Stimulated activated CD4-positive, alpha-beta T cell treated with anti-CD3 and anti-CD28 coated beads, Interleukin-4, amount 100 ng/mL, for 24 hours (primary cell): ENCODE measurements at regions not wholly inside any gene's neighbourhood (a gene's known extent, or its start where the extent isn't known, plus 50 kb on each side); places are given as distances from the start of the nearest gene placed in this dataset.

Source experiments
- DNase-seq: peaks from one replicate; pipeline ENCODE4 v3.0.0-alpha.2; 2020

DNA sequence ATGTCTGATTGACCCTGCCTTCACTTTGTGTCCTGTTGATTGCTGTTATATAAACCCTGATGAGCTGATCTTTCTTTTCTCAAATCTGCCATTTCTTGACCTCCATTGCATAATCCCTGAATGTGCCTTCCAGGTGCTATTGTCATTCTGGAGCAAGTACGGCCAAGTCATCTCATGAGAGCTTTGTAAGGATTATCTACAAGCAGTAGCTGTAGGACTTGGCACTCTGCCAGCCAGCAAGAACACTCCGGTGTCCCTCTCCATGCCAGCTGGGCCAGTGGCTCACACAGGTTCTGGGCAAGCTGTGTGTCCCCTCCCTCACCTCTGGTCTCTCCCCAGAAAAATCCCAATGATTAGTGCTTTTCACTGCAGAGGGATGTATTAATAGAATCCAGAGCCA lies 348.1 kb downstream of the FOXO1 start:
- no peak for DNase-seq

GRCh38 chr13:40319699-40320579 lies 346.5 kb downstream of the FOXO1 start:
- DNase-seq, result no peak

DNA sequence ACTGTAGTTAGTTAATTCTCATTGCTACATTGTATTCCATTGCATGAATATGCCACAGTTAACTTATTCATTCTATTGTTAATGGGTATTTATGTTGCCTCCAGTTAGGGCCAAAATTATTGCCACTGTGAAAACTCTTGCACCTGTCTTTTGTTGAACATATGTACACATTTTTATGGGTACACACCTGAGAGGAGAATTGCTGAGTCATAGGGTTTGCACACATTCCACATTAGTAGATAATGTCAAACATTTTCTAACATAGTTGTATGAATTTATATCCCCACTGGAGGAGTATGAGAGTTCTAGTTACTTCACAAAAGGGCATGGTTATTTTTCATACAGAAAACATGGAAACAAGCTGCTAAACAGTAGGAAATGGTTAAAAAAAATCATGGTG lies 338.4 kb downstream of the FOXO1 start:
- DNase-seq, result no peak

- DNase-seq, result no peak
Observed at GRCh38 chr13:40329781-40330485, 336.5 kb downstream of the FOXO1 start.

DNA sequence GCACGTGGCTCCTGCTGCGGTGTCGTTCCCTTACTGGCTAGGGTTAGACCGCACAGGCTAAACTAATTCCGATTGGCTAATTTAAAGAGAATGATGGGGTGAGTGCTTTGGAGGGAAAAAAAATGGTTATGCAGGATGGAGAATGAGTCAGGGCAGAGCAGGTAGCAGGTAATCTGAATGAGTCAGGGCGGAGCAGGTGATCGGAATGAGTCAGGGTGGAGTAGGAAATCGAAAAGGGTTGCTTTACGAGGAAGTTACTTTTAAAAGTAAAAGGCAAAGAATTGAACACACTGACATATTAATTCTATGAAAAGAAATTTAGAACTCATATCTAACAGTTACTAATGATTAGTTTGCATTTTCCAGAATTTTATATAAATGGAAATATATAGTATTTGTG lies 335.5 kb downstream of the FOXO1 start:
- no peak for DNase-seq

DNA sequence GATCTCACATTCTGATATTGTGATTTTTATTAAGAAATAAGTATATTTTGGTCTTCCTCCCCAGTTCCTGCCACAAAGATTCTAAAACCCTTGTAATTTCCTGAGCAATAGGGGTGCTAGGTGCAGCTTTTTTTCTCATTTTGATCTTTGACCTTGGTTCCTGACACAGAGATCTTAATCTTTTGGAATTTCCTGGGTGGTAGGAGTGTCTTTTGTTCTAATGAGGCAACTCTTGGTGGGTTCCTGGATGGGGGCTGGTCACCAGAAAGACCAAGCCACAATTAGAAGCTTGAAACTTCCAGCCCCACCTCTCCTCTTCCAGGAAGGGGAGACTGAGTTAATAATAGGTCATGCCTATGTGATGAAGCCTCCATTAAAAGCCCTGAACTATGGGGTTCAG lies 334.6 kb downstream of the FOXO1 start:
- DNase-seq, result no peak

DNA sequence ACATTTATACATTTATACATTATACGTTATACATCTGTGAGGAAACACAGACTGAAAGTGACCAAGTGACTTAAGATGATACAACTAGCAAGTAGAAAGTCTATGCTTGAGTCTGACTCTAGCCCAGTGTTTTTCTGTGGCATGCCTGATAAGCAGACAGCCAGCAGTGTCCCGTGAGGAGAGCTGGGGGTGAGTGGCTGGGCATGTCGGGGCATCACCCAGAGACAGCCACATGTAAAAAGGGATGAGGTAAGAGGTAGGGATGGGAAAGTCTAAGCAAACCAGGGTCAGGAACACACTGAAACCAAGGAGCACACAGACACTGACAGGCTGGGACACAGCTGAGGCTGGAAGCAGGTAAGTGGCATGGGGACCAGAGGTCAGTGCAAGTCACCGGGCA lies 333.2 kb downstream of the FOXO1 start:
- no peak for DNase-seq

- no peak for DNase-seq
Observed at GRCh38 chr13:40334031-40334430, 332.4 kb downstream of the FOXO1 start.

- no peak for DNase-seq
Observed at GRCh38 chr13:40334616-40335015, 331.8 kb downstream of the FOXO1 start.

GRCh38 chr13:40336228-40337221 lies 329.9 kb downstream of the FOXO1 start:
- DNase-seq, result no peak

DNA sequence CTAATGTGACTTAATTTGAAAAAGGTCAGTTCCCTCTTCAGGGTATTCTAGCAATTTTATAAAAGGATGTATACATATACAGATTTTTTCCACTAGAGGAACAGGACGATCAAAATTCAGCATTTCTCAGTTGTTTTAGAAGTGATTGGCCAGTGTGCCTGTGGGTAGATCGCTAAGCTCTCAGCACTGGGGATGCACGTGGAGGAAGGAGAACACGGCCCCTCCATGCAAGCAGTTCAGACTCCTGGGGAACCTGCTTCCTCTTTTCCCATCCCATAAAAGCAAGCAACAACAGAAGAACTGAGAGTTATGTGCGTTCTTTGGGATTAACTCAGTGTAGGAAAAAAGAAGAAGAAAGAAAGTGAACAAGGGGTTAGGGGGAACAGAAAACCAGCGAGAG lies 328.8 kb downstream of the FOXO1 start:
- no peak for DNase-seq

GRCh38 chr13:40338217-40338616 lies 328.2 kb downstream of the FOXO1 start:
- no peak for DNase-seq

GRCh38 chr13:40340368-40341095 lies 325.9 kb downstream of the FOXO1 start:
- DNase-seq, result no peak

- no peak for DNase-seq
Observed at GRCh38 chr13:40341096-40341471, 325.4 kb downstream of the FOXO1 start.

GRCh38 chr13:40341501-40341900 lies 324.9 kb downstream of the FOXO1 start:
- DNase-seq, result no peak

GRCh38 chr13:40342461-40342860 lies 324.0 kb downstream of the FOXO1 start:
- DNase-seq, result no peak

DNA sequence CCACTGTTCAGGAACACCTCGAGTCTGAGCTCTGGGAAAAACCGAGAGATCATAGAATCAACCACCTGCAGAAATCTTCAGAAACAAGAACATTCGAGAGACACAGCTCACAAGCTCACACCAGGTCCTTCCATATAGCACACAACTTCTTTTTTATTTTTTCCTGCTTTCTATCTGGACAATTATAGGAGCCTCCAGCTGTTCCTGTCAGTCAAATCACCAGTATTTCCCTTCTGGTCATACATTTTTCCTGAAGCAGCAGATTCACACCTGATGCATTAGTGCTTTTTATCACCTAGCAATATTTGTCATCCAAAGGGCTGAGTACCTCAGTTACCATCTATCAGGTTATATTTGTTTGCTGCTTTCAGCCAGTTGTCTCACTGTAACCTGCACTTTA lies 323.5 kb downstream of the FOXO1 start:
- no peak for DNase-seq

GRCh38 chr13:40343550-40344269 lies 322.7 kb downstream of the FOXO1 start:
- no peak for DNase-seq

- DNase-seq, result no peak
Observed at GRCh38 chr13:40344270-40345148, 321.9 kb downstream of the FOXO1 start.

GRCh38 chr13:40345149-40345514 lies 321.3 kb downstream of the FOXO1 start:
- no peak for DNase-seq
